GM18511 (cell line): ENCODE measurements at regions not wholly inside any gene's neighbourhood (a gene's known extent, or its start where the extent isn't known, plus 50 kb on each side); places are given as distances from the start of the nearest gene placed in this dataset.

Experiments used
- ATAC-seq: cut with Tn5 transposase; IDR thresholded peaks from one replicate; pipeline ENCODE4 v1.9.1; 2021; ENCODE audit warnings: mild to moderate bottlenecking, moderate library complexity; ENCODE audit not compliant: unreplicated experiment

DNA sequence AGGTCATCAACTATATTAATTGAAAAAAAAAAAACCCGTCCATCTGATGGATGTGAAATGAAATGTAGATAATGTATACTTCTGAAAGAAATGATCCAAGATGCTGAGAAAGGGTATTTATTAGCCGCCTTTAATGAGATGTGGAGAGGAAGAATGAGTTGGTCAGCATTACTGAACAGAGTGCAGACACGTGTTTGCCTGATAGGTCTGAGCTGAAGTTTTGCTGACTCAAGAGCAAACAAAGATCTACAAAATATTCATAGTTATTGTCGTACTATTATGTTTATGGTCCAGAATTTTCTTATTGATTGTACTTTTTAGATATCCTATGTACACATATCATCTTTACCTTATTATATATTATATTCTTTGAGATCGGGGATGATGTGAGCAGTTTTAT lies 235.3 kb downstream of the RDH14 start:
- no peak for ATAC-seq

DNA sequence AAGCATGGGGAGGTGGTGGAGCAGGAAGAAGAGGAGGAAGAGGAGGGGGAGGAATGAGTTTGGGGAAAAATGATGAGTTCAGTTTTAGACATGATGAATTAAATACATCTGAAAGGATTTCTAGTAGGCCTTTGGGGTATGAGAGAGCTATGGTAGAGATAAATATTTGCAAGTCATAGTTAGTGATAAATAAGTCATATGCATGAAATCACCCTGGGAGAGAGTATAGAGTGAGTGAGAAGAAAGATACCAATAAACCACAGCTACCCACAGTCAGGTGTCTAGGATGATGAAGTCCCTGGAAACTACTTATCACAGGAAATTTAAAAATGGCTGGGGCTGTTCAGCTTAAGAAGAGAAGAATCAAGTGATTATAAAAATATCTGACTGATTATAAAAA lies 240.5 kb downstream of the RDH14 start:
- ATAC-seq: no peak

DNA sequence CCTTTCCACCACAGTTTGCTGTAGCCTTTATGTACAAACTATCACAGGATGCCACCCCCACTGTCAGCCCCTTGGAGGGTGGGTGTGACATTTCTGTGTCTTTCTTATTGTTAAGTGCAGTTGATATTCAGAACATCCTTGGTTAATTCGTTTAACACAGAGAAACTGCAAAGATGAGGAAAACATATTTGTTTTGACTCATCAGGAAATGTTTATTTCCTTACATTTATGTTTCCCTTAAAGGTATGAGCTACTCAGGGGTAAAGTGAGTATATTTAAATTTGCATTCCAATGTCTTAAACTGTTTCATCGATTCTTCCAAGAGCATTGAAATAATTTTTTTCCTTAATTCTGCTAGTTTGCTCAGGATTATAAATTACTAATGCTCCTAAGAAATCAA lies 243.4 kb downstream of the RDH14 start:
- ATAC-seq: no peak

DNA sequence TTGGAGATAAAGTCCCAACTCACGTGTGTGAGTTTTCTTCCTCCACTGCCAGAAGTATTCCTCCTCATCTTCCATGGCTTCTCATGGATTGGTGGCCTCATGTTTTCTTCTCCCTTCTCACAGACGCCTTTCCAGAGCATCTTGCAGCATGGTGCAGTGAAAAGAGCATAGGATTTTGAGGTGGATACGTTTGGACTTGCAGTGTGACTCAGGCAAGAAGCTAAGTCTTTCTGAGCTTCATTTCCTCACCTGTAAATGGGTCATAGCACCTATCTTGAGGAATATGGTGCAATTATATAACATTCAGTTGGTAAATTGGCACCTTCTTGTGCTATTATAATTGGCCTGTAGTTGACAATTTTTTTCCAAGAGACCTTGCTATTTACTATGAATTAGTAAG lies 247.6 kb downstream of the RDH14 start:
- ATAC-seq: no peak

DNA sequence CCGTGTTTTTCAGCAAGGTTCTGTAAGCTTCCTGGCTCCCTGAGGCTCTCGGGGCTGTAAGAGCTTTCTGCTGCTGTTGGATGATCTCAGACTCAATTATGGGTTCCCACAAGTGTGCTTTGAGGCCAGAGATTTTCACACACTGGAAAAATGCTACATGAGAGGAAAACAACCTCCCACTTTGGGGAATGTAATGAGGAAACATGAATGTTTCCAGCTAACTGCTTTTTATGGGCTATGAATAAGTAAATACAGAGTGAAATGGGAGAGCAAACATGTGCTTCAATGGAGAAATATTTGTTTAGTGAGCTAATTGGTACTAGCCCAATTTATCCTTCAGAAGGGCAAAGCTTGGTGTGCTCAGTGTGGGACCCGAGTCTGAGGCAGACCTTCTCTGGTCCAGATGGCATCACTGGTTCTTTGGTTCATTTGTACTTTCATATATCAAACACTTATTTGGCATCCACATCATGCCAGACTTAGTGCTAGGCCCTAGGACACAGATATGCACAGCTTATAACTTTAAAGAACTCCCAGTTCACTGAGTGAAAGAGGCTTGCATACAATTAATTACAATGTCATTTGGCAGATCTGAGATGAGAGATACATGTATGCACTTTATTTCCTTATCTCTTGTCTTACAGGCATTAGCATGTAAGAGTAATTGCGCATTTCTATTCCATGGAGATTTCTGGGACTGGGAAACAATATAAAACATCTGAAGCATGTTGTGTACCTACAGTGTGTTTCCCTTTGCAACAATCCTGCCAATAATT lies 248.8 kb downstream of the RDH14 start:
- no peak for ATAC-seq

DNA sequence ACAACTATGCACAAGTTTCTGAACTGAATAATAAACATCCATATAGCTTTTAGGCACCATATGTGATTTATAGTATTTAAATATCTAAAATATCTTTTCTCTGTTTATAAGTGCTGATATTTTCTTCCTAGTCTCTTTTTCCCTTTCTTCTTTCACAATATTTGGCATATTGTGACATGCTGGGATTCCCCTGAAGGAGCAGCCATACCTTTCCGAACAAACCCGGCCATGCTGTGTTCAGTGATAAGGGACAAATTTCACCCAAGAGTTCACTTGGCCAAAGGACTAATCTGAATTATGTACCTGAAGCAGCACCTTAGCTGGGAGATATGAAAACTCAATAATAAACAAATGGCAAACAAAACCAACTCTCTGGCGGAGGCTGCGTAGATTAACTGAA lies 250.8 kb downstream of the RDH14 start:
- ATAC-seq: no peak

DNA sequence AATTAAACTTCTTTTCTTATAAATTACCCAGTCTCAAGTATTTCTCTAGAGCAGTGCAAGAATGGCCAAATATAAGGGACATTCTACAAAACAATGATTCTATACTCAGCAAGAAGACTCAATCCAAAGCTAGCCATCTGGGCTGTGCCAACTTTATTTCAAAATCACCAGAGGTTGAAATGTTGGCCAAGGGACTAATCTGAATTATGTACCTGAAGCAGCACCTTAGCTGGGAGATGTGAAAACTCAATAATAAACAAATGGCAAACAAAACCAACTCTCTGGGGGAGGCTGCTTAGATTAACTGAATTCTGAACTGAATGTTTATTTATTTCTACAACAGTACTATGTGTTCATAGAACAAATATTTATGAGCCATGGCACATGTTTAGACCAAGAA lies 251.3 kb downstream of the RDH14 start:
- ATAC-seq: no peak

DNA sequence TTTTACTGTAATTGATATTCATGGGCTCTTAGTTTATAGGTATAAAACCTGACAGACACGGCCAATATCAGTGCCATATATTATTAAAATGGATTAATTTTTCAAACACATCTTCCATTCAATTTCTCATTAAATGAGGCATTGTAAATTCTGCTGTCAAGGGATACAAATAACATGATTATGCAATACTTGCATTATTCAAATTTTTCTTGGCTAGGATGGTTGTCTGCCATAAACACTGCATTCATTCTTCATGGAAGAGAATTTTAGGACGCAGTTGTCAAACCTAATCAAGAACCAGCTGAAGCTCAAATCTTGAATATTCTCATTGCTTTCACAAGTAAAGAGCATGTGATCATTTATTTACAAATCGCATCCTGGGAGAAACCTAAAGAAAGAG lies 255.6 kb downstream of the RDH14 start:
- no peak for ATAC-seq

DNA sequence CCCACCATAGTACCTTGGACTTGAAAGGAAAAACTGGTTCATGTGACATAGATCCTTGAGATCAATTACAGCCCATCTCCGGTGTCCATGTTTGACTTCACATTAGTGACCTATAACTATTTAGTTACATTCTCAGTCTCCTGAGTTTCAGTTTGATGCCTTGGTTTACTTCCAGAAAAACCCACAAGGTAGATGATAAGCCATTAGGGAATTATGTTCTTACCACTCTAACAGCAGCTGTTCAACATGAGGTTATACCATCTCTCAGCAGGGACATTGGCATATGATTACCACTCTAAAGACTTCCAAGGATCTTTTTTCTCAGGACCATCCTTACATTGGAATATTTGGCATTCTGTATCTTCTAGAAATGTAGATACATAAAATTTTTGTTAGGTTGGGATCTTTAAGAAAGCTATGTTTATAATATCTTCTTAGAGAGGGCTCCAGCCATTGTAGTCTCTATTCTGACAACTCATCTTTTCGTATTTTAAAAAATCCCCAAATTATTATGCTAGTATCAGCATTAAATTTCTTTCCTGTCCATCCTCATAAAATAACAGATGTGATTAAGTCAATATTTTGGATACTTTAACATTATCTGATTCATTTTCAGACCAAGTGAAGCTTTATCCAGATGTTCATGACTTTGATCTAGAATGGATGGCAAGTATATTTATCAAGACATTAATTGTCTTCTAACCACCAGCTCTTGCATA lies 258.9 kb downstream of the RDH14 start:
- no peak for ATAC-seq

DNA sequence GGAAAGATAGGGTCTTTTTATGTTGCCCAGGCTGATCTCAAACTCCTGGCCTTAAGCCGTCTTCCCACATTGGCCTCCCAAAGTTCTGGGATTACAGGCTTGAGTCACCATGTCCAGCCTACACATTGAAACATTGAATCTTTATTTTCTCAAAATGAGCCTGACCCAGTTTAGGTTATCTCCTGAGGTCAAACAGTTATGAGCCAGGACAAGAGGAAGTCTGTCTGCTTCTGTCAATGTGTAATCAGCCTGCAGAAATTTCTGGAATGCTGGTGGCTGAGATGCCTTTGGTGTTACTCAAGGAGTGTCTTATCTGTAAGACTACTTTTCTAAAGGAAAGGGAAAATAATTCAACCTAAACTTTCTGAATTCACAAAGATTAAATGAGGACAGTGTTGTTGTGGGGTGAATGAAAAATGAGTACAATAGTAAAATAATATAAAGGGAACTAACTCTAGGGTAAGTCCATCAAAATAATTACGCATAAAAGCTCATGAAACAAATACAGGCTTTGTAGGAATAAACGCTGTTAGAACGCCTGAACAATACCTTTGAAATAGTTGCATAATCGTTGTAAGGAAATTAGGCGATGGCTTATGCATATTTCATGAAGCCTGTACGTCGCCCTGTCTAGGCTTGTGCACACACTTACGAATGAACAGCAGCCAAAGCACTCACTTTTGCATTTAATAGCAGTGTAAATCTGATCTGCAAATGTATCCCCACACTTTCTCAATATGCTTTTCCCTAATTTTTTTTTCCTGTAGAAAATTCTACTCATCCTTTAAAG lies 260.8 kb downstream of the RDH14 start:
- no peak for ATAC-seq

DNA sequence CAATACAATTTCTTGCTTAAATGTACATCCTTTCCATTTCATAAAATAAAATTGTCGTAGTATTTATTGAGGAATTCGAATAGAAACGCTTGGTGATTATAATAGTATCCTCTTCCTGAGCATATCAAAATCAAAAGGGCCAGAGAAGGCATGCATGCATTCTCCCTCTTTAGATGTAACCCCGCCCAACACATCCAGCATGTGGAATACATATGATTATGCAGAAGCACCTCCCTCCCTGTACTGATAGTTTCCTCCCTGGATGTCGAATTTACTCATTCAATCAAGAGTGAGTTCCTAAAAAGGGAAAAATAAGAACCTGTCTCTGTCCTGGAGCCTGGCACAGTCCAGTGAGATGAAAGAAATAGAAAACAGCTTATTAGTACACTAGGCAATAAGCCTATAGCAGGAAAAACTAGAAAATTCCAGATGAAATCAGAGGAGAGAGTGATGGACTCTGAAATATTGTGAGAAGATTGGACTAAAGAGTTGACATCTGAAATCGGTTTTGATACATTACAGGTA lies 262.9 kb downstream of the RDH14 start:
- no peak for ATAC-seq

DNA sequence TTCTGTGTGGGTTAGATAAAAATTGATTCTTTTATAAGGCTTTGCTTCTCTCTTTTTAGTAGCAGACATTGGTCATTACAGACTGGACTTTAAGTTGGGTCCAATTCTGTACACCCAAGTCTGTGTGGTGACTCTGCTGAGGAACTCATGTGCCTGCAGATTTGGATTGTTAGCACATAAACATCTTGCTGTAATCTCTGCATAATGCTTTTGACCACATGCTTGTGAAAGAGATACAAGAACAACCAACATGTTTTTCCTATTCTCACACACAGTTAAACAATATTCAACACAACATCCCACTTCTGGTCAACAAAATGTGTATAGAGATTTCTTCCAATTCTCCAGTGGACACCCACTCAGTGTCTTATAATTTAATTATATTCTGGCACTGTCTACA lies 270.1 kb downstream of the RDH14 start:
- no peak for ATAC-seq

DNA sequence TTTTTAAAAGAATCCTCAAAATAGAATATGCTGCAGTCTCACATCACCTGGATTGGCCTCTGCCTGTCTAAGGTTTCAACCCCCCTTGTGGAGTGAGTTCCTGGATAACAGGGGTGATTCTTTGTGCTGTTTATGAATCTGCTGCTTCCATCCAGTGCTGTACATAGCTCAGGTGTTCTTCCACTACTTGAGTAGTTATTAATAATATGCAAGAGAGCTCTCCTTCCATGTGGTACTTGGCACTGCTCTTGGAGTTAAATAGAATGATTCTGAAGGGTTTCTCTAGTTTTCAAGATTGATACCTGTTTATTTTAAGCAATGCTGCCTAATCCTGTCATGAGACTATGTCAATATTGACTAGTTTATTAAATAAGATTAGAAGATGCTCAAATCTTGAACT lies 273.6 kb downstream of the RDH14 start:
- ATAC-seq: no peak

DNA sequence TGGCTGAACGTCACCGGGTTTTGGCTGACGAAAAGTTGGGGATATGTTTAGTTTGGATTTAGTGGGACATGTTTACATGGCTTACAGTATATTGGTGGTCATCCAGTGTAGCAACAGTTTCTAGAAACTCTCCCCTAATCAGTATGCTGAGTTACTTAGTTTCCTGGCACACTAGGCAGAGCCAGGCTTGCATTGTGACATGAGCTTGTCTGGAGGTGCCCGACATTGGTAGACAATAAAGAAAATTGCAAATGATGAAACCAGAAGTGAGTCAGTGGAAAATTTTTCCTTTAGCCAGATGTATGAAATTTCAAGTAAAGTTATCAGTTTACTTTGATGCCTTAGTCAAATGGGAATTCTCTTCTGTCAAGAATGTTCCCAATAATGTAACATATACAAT lies 276.1 kb downstream of the RDH14 start:
- no peak for ATAC-seq

DNA sequence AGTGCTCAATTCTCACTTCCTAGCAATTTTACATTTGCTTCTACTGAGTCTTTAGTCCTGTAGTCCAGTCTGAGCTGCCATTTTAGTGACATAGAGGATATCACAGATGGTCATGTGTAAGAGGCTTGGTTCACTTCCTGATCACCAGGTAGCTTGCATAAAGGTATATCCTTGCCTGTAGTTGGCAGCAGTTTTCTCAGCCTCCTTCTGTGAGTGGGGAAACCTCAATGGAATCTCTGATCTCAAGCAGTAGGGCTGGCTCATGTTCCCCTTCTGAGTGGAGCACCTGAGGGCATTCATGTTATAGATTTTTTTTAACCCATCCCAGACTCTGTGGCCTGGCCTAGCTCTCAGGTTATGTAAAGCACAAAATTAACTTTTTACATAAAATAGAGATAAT lies 278.4 kb downstream of the RDH14 start:
- no peak for ATAC-seq

DNA sequence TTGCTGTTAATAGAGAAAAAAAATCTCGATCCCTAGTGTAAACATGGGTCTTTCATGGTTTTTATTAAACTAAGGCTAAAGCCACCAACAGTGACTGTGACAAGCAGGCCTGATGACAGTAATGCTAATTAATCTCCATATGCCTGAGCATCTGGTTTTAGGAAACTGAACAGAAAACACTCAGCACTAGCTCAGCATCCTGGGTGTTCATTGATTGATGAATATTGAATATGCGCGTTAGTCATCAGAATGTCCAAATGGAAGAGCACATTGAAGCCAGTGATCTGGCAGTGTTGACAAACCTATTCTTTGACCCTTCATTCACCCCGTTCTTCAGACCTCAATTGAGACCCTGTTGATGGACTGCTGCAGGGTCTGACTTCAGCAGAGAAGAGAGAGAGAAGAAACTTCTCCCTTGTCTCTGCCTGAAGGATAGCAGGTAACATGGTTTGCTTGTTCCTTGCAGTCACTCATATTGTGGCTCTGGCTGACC lies 283.8 kb downstream of the RDH14 start:
- no peak for ATAC-seq

DNA sequence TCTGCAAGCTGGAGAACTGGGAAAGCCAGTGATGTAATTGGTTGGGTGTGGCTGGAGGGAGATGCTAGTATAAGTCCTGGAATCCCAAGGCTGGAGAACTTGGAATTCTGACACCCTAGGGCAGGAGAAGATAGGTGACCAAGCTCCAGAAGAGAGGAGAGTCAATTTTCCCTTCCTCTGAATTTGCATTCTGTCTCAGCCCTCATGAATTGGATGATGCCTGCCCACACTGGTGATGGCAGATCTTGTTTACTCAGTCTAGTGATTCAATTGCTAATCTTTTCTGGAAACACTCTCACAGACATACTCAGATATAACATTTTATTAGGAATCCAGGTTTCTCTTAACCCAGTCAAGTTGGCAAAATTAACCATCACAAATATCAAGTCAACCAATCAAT lies 287.2 kb downstream of the RDH14 start:
- no peak for ATAC-seq

DNA sequence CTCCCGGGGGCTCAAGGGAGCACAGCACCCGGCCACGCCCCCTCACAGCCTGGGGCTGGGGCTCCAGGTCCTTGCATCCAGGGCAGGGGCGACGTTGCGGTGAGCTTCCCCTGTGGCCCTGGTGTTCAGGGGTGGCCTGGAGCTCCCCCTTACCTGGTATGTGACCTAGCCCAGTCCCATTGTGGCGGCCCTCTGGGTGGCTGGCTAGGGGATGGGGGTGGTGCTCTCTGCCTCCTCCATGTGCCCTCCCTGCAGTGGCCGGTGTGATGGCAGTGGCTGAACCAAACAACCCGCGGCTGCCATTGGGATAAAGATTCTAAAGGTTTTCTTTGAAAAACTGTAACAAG lies 288.3 kb downstream of the RDH14 start:
- ATAC-seq: no peak

DNA sequence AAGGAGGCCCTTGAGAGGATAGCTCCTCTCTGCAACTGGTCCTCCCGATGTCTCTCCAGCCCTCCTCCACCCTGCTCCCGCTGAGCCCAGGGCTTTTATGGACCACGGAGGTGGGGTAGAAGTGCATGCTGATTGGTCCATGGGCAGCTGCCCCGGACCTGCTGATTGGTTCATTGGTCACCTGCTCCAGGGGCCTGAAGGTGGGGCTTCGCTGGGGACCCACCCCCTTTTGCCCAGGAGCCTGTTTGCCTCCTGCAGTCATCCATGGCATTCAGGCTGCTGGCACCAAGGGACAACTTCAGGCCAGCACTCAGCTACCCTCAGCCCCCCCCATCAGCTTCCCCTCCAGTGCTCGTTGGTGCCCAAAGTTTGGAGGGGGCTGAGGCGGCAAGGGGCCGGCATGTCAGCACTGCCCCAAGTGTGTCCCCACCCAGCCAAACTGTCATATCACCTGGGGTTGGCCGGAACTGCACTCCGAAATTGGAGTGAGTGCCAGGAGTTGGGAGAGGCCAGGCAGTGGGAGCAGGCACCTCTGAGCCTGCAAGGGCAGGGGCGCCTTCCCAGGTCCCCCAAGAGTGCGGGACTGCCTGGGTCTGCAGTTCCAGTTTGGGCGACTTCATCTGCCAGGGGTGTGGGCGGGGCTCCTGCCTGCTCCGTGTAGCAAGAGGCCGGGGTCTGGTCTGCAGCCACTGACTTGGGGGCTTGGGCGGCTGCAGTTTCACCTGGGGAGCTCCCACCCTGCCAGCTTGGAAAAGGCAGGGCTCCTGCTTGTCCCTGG lies 288.9 kb downstream of the RDH14 start:
- ATAC-seq: no peak

DNA sequence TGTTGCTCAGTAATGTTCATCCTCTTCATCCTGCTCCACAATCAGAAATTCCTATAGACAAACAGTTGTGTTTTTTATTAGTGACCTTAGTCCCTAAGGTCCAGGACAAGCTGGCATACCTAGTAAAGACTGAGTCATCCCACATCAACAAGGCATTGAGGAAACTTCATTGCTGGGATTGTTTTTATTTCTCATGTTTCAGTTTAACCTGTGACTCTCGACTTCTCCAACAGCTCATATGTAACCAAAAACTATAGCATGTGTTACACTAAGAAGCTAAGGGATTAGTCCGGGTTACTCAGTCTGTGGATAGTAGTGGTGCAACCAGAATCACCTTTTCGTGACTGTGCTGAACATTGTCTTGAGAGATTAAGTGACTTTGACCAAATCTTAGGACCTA lies 292.1 kb downstream of the RDH14 start:
- ATAC-seq: no peak

DNA sequence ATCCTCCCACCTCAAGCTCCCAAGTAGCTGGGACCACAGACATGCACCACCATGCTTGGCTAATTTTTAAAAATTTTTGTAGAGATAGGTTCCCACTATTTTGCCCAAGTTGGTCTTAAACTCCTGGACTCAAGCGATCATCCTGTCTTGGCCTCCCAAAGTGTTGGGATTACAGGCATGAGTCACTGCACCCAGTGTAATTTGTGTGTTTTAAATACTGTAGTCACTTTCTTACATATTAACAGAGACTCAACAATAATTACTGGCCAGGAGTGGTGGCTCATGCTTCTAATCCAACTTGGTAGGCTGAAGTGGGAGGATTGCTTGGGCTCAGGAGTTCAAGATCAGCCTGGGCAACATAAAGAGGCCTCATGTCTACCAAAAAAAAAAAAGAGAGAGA lies 293.0 kb downstream of the RDH14 start:
- ATAC-seq: no peak
